Nephron progenitor cell (in vitro differentiated cells): ENCODE measurements at regions not wholly inside any gene's neighbourhood (a gene's known extent, or its start where the extent isn't known, plus 50 kb on each side); places are given as distances from the start of the nearest gene placed in this dataset.

Source experiments
- DNase-seq: peaks from one replicate; pipeline ENCODE4 v3.0.0; 2021
- H3K27ac Mint-ChIP-seq: 2 replicates; pipeline ENCODE4 v1.8.0; 2021; ENCODE audit warnings: mild to moderate bottlenecking, moderate library complexity, mixed read lengths
- H3K27me3 Mint-ChIP-seq: 2 replicates; pipeline ENCODE4 v1.8.0; 2021; ENCODE audit warnings: mild to moderate bottlenecking, low read depth, mixed read lengths; ENCODE audit not compliant: poor library complexity
- H3K36me3 Mint-ChIP-seq: 2 replicates; pipeline ENCODE4 v1.8.0; 2021; ENCODE audit warnings: low read depth, mixed read lengths
- H3K4me1 Mint-ChIP-seq: 2 replicates; pipeline ENCODE4 v1.8.0; 2021; ENCODE audit warnings: mixed read lengths
- H3K4me3 Mint-ChIP-seq: 2 replicates; pipeline ENCODE4 v1.8.0; 2021; ENCODE audit warnings: mild to moderate bottlenecking, moderate library complexity, mixed read lengths
- H3K9me3 Mint-ChIP-seq: 2 replicates; pipeline ENCODE4 v1.8.0; 2021; ENCODE audit warnings: mild to moderate bottlenecking, moderate library complexity, mixed read lengths
- TF ChIP-seq, protein P1 (sequence below): fragments of 200-600 bp; sonication (generic); IDR thresholded peaks from 2 replicates; pipeline ENCODE4 v1.5.0; 2021; ENCODE audit warnings: antibody characterized with exemption

DNA sequence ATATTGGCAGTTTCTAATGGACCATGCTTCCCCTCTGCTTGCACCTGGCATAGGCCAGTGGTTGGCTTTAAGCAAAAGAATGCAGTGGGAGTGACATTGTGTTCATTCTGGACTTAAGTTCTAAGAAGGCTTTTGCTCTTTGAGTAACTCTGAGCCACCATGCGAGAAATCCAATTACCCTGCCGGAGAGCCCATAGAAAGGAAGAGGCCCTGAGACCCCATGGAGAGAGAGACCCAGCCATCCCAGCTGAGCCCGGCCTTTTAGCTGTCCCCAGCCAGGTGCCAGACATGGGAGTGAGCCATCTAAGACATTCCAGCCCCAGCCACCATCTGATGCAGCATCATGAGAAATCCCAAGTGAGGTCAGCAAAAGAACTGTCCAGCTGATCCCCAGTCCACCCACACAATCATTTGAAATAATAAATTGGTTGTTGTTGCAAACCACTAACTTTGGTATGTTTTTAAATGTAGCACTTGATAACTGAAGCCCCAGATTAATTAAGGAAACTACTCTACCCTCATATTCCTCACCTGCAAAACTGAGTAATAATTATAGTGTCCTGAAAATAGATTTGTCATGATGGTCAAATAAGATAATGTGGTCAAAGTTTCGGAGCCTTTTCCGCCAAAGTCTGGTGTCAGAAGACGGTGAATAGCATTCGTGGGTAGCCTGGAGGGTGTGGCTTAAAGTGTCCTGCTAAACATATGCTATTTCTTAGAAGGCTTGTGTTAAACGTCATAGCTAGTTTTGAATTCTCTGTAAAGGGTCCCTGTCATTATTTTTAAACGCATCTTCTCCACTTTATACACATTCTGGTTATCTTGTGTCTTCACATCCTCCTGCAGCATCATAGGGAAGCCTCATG is 166.6 kb upstream of the PELI2 start:
- TF ChIP-seq, protein P1, sequence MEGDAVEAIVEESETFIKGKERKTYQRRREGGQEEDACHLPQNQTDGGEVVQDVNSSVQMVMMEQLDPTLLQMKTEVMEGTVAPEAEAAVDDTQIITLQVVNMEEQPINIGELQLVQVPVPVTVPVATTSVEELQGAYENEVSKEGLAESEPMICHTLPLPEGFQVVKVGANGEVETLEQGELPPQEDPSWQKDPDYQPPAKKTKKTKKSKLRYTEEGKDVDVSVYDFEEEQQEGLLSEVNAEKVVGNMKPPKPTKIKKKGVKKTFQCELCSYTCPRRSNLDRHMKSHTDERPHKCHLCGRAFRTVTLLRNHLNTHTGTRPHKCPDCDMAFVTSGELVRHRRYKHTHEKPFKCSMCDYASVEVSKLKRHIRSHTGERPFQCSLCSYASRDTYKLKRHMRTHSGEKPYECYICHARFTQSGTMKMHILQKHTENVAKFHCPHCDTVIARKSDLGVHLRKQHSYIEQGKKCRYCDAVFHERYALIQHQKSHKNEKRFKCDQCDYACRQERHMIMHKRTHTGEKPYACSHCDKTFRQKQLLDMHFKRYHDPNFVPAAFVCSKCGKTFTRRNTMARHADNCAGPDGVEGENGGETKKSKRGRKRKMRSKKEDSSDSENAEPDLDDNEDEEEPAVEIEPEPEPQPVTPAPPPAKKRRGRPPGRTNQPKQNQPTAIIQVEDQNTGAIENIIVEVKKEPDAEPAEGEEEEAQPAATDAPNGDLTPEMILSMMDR, result no peak
- no peak for DNase-seq
- no peaks in the 10 kb centered on the region for H3K36me3 Mint-ChIP-seq
- no peak overlapping the region for H3K27ac Mint-ChIP-seq
- no peak overlapping the region for H3K4me3 Mint-ChIP-seq
- H3K4me1 Mint-ChIP-seq, result no peaks in the 10 kb centered on the region
- peaks cover 3% of the 10 kb centered on the region for H3K9me3 Mint-ChIP-seq
- peaks cover 9% of the 10 kb centered on the region for H3K27me3 Mint-ChIP-seq

DNA sequence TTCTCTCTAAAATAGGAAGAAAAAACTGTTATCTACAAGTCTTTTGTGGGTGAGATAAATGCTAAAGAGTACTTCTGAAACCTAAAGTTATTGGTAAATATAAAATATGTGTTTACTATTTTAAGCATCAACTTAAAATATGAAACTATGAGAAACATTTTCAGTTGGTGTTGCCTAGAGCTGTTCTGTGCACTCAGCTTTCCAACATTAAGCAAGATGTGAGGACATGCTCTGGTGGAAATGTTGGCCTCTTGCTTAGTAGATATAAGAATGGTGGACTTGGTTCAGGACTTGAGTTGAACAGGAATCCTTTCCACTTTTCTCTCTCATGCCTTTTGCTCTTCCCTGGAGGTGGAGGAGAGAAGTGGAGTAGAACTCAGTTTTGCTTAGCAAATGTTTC is 164.1 kb upstream of the PELI2 start:
- Mint-ChIP-seq H3K4me1 (peaks cover 13% of the 10 kb centered on the region), H3K4me3 (no peak overlapping the region), H3K9me3 (peaks cover 3% of the 10 kb centered on the region), H3K36me3 (no peaks in the 10 kb centered on the region), H3K27ac (no peak overlapping the region), H3K27me3 (peaks cover 18% of the 10 kb centered on the region)
- DNase-seq, result no peak
- TF ChIP-seq, protein P1, result no peak

DNA sequence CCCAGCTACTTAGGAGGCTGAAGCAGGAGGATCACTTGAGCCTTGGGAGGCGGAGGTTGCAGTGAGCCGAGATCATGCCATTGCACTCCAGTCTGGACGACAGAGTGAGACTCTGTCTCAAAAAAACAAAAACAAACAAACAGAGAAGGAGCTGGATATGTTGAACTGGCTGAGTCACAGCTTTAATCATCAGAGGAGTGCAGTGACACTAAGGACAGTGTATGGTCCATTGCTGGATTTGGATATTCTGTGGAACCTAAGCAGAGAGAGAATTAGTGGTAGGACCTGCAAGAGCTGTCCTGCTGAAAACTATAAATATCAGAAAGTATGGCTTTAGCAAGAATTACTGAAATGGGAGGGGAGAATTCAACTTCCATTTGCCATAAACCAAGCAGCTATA is 163.0 kb upstream of the PELI2 start:
- TF ChIP-seq, protein P1, result no peak
- H3K27ac Mint-ChIP-seq, result no peak overlapping the region
- H3K4me3 Mint-ChIP-seq, result no peak overlapping the region
- DNase-seq, result no peak
- H3K27me3 Mint-ChIP-seq, result peaks cover 18% of the 10 kb centered on the region
- H3K36me3 Mint-ChIP-seq, result no peaks in the 10 kb centered on the region
- H3K9me3 Mint-ChIP-seq, result no peaks in the 10 kb centered on the region
- H3K4me1 Mint-ChIP-seq, result peaks cover 13% of the 10 kb centered on the region

DNA sequence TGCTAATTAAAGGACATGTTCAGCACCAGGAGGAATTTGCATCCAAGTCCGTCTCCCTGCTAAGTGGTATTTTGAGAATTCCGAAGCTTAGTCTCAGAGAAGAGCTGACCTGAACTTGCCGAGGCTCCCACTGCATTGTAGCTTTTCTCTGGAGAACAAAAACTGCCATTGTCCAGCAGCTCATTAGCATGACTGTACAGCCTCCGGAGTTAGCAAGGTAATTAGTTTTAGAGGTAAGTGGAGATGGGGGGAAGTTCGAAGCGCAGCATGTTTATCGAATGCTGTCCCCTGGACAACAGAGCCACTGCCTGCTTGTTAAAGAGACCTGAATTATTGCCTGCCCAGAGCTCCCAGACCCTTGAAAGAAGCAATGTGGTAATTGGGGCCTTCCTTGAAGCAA is 160.3 kb upstream of the PELI2 start:
- DNase-seq, result peak; percentile 5
- TF ChIP-seq, protein P1, result no peak
- H3K27me3 Mint-ChIP-seq, result peaks cover 18% of the 10 kb centered on the region
- no peaks in the 10 kb centered on the region for H3K9me3 Mint-ChIP-seq
- no peak overlapping the region for H3K27ac Mint-ChIP-seq
- H3K36me3 Mint-ChIP-seq, result no peaks in the 10 kb centered on the region
- peak overlapping the region; percentile 40 for H3K4me3 Mint-ChIP-seq
- H3K4me1 Mint-ChIP-seq, result peaks cover 13% of the 10 kb centered on the region

DNA sequence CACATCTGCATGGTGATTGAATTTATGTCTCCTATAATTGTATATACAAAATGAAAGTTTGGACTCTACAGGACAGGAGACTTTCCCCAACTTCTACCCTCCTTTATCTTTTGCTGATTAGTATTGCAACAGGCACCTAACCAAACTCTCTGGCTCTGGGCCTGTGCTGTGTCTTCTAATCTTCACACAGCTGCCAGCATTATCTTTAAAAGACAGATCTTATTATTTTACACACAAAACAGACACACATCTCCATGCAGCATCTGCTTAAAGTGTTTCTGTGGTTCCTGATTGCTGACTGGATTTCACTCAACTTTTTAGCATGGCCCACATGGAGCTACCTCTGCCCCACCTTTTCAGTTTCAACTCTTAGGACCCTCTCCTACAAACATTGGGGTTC is 154.9 kb upstream of the PELI2 start:
- TF ChIP-seq, protein P1, result no peak
- Mint-ChIP-seq H3K36me3 (no peaks in the 10 kb centered on the region), H3K27me3 (no peaks in the 10 kb centered on the region), H3K9me3 (no peaks in the 10 kb centered on the region), H3K27ac (no peak overlapping the region), H3K4me1 (peaks cover 13% of the 10 kb centered on the region), H3K4me3 (no peak overlapping the region)
- DNase-seq, result no peak

DNA sequence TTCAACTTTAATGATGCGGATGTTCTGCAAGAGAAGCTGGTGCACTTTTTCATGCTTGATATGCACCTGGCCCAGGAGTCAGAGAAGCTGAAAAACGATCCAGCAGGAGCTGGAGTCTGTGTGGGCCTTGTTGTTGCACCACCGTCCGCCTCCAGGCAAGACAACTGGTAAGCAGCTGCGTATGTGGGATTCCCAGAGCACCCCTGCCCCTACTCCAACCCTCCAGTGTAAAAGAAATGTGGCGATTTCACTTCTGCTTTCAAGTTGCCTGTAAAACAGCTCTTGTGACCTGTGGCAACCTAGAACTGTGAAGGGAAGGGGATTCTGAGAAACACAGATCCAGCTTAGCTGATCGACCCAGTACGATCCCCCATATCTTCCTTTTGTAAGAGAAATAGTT is 154.1 kb upstream of the PELI2 start:
- H3K27ac Mint-ChIP-seq, result no peak overlapping the region
- no peaks in the 10 kb centered on the region for H3K27me3 Mint-ChIP-seq
- no peak overlapping the region for H3K4me3 Mint-ChIP-seq
- peaks cover 11% of the 10 kb centered on the region for H3K4me1 Mint-ChIP-seq
- DNase-seq, result no peak
- H3K9me3 Mint-ChIP-seq, result no peaks in the 10 kb centered on the region
- H3K36me3 Mint-ChIP-seq, result no peaks in the 10 kb centered on the region
- TF ChIP-seq, protein P1, result no peak
